ENCODE measurements at regions not wholly inside any gene's neighbourhood (a gene's known extent, or its start where the extent isn't known, plus 50 kb on each side); places are given as distances from the start of the nearest gene placed in this dataset.
A peak's percentile ranks its signal among the peaks of the same experiment; 100 is the strongest.

GRCh38 chr2:124993809-124994208 is 968.7 kb downstream of the CNTNAP5 start:
- no peak for DNase-seq (ENCODE audit: low spot score in 2 of 2, unreplicated experiment in 2 of 2)
- Mint-ChIP-seq H3K9me3 (peaks cover 7% of the 10 kb centered on the region), H3K4me3 (no peak overlapping the region), H3K36me3 (peaks cover 3% of the 10 kb centered on the region), H3K27me3 (ENCODE audit: low read depth) (no peaks in the 10 kb centered on the region), H3K27ac (no peak overlapping the region), H3K4me1 (peaks cover 34% of the 10 kb centered on the region)
- TF ChIP-seq, protein P1, sequence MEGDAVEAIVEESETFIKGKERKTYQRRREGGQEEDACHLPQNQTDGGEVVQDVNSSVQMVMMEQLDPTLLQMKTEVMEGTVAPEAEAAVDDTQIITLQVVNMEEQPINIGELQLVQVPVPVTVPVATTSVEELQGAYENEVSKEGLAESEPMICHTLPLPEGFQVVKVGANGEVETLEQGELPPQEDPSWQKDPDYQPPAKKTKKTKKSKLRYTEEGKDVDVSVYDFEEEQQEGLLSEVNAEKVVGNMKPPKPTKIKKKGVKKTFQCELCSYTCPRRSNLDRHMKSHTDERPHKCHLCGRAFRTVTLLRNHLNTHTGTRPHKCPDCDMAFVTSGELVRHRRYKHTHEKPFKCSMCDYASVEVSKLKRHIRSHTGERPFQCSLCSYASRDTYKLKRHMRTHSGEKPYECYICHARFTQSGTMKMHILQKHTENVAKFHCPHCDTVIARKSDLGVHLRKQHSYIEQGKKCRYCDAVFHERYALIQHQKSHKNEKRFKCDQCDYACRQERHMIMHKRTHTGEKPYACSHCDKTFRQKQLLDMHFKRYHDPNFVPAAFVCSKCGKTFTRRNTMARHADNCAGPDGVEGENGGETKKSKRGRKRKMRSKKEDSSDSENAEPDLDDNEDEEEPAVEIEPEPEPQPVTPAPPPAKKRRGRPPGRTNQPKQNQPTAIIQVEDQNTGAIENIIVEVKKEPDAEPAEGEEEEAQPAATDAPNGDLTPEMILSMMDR (IDR thresholded peaks at IDR 0.05; ENCODE audit: unreplicated experiment), result no peak

DNA sequence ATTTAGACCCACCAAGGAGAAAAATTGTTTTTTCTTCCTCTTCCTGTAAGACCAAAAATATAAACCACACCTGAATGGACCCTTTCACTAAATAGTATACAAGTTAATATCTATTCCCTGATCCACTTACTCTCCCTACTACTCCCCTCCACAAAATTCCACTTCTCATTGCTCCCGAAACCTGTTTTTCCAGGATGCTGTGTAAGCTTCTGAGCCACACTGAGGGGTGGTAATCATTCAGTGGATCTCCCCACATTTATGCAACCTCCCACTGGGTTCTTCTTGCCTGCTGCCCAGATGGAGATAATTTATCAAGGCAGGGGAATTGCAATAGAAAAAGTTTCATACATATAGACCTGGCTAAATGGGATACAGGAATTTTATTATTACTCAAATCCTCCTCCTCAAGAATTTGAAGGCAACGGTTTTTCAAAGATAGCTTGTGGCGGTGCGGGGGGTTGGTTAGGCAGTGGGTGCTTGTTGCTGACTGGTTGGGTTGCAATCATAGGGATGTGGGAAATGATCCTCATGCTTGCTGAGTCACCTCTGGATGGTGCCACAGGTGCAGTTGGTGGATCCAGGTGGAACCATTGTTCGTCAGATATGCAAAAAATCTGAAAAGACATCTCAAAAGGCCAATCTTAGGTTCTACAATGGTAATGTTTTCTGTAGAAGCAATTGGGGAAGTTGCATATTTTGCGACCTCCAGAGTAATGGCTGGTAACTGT is 970.3 kb downstream of the CNTNAP5 start:
- Mint-ChIP-seq H3K36me3 (peaks cover 3% of the 10 kb centered on the region), H3K4me3 (no peak overlapping the region), H3K9me3 (peaks cover 7% of the 10 kb centered on the region), H3K27ac (peak overlapping the region; percentile 19), H3K27me3 (ENCODE audit: low read depth) (no peaks in the 10 kb centered on the region), H3K4me1 (peaks cover 38% of the 10 kb centered on the region)
- TF ChIP-seq, protein P1 (IDR thresholded peaks at IDR 0.05; ENCODE audit: unreplicated experiment), result no peak
- DNase-seq (ENCODE audit: low spot score in 2 of 2, unreplicated experiment in 2 of 2), result no peak

- DNase-seq (ENCODE audit: low spot score in 2 of 2, unreplicated experiment in 2 of 2), result no peak
- Mint-ChIP-seq H3K36me3 (peaks cover 3% of the 10 kb centered on the region), H3K4me1 (peaks cover 38% of the 10 kb centered on the region), H3K27me3 (ENCODE audit: low read depth) (no peaks in the 10 kb centered on the region), H3K4me3 (no peak overlapping the region), H3K27ac (peak overlapping the region; percentile 82), H3K9me3 (peaks cover 7% of the 10 kb centered on the region)
- TF ChIP-seq, protein P1 (IDR thresholded peaks at IDR 0.05; ENCODE audit: unreplicated experiment), result no peak
Observed at GRCh38 chr2:124996406-124996805, 971.3 kb downstream of the CNTNAP5 start.

DNA sequence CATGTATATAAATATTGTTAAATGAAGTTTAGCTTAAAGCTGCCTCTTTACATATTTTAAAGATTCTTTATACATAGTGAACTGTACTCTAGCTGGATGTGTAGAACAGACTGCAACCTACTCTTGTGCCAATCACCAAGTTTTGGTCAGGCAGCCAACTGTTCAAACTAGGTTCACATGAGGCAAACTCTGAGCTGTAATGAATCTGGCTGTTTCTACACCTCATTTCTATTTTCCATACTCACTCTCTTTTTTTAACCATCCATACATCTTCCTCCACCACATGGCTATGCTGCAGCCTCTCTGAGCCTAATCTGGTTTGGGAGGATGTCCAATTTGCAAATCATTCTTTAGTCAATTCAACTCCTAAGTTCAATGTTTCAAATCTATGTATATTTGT is 974.8 kb downstream of the CNTNAP5 start:
- H3K4me1 Mint-ChIP-seq, result peaks cover 36% of the 10 kb centered on the region
- H3K27me3 Mint-ChIP-seq (ENCODE audit: low read depth), result no peaks in the 10 kb centered on the region
- H3K9me3 Mint-ChIP-seq, result peaks cover 7% of the 10 kb centered on the region
- no peak overlapping the region for H3K27ac Mint-ChIP-seq
- no peaks in the 10 kb centered on the region for H3K36me3 Mint-ChIP-seq
- no peak for DNase-seq (ENCODE audit: low spot score in 2 of 2, unreplicated experiment in 2 of 2)
- TF ChIP-seq, protein P1 (IDR thresholded peaks at IDR 0.05; ENCODE audit: unreplicated experiment), result no peak
- H3K4me3 Mint-ChIP-seq, result no peak overlapping the region

- Mint-ChIP-seq H3K4me1 (peaks cover under 1% of the 10 kb centered on the region), H3K9me3 (peaks cover 8% of the 10 kb centered on the region), H3K27ac (no peak overlapping the region), H3K27me3 (ENCODE audit: low read depth) (no peaks in the 10 kb centered on the region), H3K4me3 (no peak overlapping the region), H3K36me3 (no peaks in the 10 kb centered on the region)
- TF ChIP-seq, protein P1 (IDR thresholded peaks at IDR 0.05; ENCODE audit: unreplicated experiment), result no peak
- no peak for DNase-seq (ENCODE audit: low spot score in 2 of 2, unreplicated experiment in 2 of 2)
Observed at GRCh38 chr2:125004106-125004800, 979.2 kb downstream of the CNTNAP5 start.
